ENCODE measurements at regions not wholly inside any gene's neighbourhood (a gene's known extent, or its start where the extent isn't known, plus 50 kb on each side); places are given as distances from the start of the nearest gene placed in this dataset.

- no peak for DNase-seq (ENCODE audit: low read depth, low spot score)
These were observed 158.2 kb downstream of the TDRD15 start for GRCh38 chr2:21281791-21282514.

- DNase-seq (ENCODE audit: low read depth, low spot score): no peak
These were observed 158.7 kb downstream of the TDRD15 start for GRCh38 chr2:21282515-21282898.

DNA sequence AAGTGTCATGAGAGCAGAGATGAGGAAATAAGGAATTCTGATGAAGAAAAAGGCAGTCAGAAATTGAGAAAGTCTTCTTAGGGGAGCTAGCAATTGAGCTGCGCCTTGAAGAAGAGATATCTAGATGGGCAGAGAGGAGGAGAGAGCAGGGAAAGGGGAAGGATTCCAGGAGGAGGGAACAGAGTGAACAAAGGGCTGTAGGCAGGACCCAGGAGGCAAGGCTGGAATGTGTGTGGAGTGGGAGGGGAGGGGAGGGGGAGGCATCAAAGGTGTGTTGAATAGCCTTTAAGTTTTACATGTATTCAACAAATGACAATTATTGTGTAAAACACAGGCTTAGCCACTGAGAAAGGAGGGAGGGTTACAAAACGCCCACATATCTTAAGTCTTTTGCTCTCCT, 164.5 kb downstream of the TDRD15 start:
- DNase-seq (ENCODE audit: low read depth, low spot score): no peak

DNA sequence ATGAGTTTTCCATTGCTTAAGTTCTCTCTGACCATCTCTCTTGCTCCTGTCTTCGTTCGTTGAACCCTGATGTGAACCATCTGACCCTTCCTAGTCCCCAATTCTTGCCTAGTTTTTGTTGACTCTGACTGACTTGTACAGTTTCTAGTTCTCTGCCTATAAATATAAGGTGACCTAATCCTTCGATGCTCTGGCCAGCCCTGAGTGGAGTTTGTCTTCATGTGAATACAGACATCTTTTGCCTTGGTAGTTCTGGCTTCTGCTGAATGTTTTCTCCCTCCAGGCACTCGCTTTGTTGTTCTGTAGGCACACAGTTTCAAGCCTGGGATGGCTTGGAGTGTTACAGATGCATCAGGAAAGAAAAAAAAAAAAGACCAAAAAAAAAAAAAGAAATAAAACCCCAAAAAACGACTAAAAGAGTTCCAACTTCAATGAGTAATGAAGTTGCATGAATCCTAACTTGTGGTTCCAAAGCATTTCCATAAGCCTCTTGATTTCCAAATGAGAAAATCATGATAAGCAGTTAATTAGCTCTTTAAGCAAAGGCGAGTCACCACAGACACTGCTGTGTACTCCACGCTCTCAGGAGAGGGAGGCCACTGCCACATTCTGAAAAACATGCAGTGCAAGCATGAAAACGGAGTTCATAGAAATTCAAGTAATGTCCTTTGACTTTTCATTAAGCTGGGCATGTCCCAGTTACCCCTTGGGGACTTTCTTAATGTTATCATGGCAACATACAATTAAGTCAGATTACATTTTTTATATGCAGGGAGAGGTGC, 165.2 kb downstream of the TDRD15 start:
- DNase-seq (ENCODE audit: low read depth, low spot score): no peak

DNA sequence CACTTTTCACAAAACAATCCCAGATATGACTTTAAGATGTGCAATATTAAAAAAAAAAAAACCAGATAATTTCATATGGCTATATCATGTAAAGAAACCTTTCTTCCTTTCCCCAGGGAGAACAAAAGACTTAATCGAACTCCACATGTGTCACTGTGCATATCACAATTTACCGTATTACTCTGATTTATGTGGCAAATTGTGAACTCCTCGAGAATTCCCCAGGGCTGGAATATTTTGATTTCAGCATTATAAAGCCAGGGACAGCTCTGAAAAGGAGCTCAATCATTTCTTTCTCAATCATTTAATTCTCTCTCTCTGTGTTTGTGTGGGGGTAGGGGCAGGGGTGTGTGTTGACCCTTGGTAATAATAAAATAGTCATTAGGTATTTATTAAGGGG, 165.8 kb downstream of the TDRD15 start:
- DNase-seq (ENCODE audit: low read depth, low spot score): no peak

- peak; percentile 16 for DNase-seq (ENCODE audit: low read depth, low spot score)
These were observed 166.2 kb downstream of the TDRD15 start for GRCh38 chr2:21289989-21290388.

DNA sequence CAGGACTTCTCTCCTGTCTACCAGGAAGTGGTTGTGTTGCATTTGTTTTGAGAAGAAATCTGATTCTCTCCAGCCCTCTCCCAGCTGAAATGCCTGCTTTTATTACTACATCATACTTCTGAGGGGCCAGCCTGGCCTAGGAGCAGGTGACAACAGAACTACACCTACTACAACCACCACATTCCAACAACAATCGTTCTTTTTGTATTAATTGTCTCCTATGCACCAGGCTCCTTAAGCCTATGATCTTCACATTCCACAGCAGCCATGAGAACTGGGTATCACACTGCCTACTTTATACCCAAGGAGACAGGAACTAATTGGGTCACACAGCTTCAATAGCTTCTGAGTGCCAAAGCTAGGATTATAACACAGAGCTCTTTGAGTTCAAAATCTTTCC, 167.7 kb downstream of the TDRD15 start:
- DNase-seq (ENCODE audit: low read depth, low spot score): no peak

DNA sequence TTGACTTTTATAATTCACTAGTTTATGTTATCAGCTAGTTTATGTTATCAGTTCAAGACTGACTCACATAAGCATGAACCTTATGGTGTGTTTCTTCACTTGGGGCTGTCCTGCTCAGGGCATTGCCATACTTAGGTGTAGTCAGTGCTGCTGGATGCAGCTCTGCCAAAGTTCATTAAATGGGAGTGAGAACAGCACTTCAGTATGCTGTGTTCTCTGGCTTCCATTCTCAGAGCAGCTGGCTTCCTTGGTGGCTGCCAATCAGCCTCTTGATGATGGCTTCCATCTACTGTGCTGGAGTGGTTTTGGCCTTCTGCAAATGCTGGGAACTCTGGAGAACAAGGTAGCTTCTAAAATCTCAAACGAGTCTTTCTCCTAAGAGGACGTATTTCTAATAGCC, 170.7 kb downstream of the TDRD15 start:
- no peak for DNase-seq (ENCODE audit: low read depth, low spot score)

DNA sequence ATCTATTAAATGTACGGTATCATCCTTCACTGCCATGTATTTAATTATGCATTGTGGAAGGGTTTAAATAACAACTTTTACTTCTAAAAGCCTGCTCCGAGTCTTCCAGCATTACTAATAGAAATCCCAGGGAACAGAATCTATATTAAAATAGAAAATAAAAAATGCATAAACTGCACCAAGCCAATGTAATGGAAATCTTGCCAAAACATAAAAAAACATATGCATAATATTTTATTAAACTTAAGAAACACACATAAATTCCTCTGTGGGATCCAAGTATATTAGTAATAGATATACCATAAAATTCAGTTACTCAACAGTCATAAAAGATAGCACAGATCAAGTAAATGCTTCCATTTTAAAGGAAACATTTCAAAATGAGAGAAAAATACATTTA, 175.6 kb downstream of the TDRD15 start:
- DNase-seq (ENCODE audit: low read depth, low spot score): no peak

GRCh38 chr2:21301871-21302455, 178.2 kb downstream of the TDRD15 start:
- DNase-seq (ENCODE audit: low read depth, low spot score): no peak

DNA sequence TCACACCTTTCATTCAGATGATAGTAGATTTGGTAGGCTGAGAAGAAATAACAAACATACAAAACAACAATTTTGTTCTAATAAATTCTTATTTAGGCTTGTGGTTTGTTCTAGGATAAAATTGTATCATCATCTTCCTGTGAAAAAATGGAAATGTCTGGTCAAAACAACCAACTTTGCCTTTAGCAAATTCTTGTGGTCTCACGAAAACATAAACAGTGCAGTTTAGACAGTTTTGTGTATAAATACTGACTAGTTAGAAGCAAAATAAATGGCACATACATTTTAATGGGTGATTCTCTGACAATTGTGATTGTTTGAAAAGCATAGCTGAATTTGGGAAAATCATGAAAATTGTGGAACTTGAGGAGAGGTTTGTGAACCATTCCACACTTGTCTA, 180.1 kb downstream of the TDRD15 start:
- DNase-seq (ENCODE audit: low read depth, low spot score): no peak

GRCh38 chr2:21305581-21305980, 181.8 kb downstream of the TDRD15 start:
- DNase-seq (ENCODE audit: low read depth, low spot score): no peak

GRCh38 chr2:21306235-21306634, 182.5 kb downstream of the TDRD15 start:
- no peak for DNase-seq (ENCODE audit: low read depth, low spot score)

DNA sequence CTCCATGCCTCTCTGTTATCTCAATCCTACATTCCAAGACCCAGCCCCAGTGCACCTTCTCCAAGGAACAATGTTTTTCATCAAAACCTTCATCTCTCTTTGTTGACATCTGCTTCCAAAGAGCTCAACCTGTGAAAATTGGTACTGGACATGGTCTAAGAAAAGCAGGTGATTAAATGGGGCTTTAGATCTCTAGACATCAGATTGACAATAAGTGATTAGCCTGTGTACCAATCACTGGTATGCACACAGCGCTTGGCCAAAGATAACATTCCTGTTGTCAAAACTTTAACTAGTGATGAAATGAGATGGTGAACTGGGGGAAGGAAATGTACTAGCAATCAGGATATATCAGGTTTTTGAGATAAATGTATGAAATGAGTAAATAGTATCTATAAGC, 183.3 kb downstream of the TDRD15 start:
- DNase-seq (ENCODE audit: low read depth, low spot score): no peak

- DNase-seq (ENCODE audit: low read depth, low spot score): no peak
These were observed 186.7 kb downstream of the TDRD15 start for GRCh38 chr2:21310493-21310892.

DNA sequence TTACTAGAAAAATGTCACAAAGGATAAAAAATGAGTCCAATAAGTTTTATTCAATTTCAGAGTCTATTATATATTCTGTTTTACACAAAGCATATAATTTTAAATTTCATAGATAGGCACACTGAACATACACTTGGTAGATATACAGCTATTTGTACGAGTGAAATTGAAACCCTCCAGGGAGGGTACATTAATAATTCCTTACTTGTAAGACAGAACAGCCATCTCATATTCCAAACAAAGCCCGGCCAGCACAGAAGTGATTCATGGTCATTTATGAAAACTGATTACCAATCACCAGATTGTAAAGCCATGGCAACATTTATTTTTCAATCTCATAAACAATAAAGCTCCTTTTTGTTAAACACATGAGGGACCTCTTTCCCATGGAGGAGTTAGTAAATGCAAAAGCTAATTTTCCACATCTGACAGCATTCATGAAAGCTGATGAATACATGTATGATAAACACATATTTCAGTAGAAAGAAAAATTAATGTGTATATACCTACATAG, 190.6 kb downstream of the TDRD15 start:
- no peak for DNase-seq (ENCODE audit: low read depth, low spot score)

- DNase-seq (ENCODE audit: low read depth, low spot score): peak; percentile 22
These were observed 193.4 kb downstream of the TDRD15 start for GRCh38 chr2:21317131-21317530.

DNA sequence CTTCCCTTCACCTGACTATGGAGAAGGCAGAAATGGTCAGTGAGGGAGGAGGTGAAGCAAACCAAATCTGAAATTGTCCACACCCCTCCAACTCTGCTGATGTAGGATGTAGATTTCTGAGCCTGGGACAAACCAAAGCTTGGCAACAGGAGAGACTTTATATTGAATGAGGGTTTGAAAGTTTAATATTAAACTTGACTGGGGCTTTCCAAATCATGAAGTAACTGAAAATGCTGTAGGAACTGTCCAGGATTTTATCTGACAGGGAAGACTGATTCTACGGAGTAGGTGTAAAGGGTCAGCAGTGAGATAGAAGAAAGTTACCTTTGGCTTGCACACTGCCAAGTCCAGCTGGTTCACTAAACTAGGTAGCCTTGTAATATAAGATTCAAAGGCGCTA, 194.5 kb downstream of the TDRD15 start:
- no peak for DNase-seq (ENCODE audit: low read depth, low spot score)

GRCh38 chr2:21326152-21326551, 202.4 kb downstream of the TDRD15 start:
- no peak for DNase-seq (ENCODE audit: low read depth, low spot score)

- no peak for DNase-seq (ENCODE audit: low read depth, low spot score)
These were observed 204.4 kb downstream of the TDRD15 start for GRCh38 chr2:21328177-21328576.

- DNase-seq (ENCODE audit: low read depth, low spot score): no peak
These were observed 207.1 kb downstream of the TDRD15 start for GRCh38 chr2:21330786-21331391.

GRCh38 chr2:21331625-21332370, 208.0 kb downstream of the TDRD15 start:
- no peak for DNase-seq (ENCODE audit: low read depth, low spot score)

All from astrocyte of the hippocampus (primary cell).